ENCODE measurements at regions not wholly inside any gene's neighbourhood (a gene's known extent, or its start where the extent isn't known, plus 50 kb on each side); places are given as distances from the start of the nearest gene placed in this dataset.
A peak's percentile ranks its signal among the peaks of the same experiment; 100 is the strongest.

DNA sequence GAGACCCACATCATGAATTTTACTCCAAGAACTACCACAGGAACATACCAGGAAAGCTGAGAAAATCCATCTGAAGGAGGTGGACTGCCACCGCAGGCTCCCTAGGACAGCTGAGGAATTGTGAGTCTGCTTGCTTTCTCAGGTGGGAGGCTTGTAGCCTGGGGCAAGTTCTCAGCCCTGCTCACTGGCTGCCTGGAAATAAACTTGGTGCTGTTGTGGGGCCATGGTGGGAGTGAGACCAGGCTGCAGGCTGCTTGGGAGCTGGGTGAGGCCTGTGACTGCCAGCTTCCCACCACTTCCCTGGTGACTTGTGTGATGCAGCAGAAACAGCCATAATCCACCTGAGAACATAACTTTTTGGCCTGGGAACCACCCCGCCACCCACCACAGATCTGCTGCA lies 132.7 kb upstream of the RAG2 start:
- DNase-seq = no peak

GRCh38 chr11:36729825-36730224 lies 131.8 kb upstream of the RAG2 start:
- DNase-seq = peak; percentile 37

GRCh38 chr11:36726420-36726819 lies 128.4 kb upstream of the RAG2 start:
- no peak for DNase-seq

DNA sequence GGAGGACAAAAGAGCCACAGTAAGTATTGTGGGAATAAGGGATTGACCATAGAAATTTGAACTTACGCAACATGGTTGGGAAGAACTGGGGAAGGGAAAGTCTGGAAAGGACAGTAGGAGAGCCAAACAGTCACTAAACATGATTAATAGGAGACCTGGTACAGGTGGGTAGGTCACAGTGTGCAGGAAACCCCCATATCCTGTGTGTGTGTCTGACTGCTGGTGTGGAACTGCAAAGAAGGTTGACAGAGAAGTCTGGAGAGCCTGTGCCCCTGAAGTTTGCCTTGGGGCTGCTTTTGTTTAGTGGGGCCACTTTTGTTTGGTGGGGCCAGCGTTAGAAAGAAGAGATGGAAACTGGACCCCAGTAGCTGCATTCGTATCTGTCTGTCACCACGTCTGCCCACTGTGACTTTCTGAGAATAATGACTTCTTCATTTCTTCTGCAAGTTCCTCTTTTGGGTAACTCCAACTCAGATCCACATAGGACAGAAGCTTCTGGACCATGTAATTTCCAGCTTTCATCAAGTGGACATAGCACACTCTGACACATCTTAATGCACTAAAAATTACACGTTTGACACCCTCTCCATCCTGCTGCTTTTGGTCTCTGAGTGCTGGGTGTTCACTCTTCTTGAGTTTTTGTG lies 126.8 kb upstream of the RAG2 start:
- DNase-seq = no peak

DNA sequence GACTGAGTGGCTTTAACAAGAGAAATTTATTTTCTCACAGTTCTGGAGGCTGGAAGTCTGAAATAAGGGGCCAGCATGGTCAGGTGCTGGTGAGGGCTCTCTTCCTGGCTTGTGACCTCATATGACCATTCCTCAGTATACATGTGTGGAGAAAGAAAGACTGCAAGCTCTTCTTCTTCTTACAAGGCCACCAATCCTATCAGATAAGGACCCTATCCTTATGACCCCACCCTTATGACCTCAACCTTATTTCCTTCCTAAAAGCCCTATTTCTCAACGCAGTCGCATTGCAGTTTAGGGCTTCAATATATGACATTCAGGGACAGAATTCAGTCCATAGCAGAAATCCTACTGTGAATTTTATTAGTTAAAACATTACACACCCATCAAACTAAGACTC lies 124.4 kb upstream of the RAG2 start:
- no peak for DNase-seq

- DNase-seq = no peak
Observed at GRCh38 chr11:36719358-36720107, 121.5 kb upstream of the RAG2 start.

DNA sequence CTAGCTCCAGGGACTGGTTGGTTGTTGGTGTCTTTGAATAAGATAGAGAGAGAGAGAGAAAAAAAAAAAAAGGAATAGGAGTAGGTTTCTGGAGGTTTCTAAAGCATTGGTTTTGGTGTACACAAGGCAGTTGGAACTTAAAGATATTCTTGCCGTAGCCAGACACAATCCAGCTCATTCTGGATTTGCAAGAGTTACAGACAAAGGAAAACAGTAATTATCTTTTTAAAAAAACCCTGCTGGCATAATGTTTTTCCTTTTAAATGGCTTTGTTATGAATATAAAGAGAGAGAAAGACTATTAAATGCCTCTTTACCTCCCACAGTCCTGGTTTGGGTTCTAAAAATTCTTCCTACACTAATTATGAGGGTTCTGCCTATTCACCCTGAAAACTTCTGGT lies 120.4 kb upstream of the RAG2 start:
- DNase-seq = no peak

DNA sequence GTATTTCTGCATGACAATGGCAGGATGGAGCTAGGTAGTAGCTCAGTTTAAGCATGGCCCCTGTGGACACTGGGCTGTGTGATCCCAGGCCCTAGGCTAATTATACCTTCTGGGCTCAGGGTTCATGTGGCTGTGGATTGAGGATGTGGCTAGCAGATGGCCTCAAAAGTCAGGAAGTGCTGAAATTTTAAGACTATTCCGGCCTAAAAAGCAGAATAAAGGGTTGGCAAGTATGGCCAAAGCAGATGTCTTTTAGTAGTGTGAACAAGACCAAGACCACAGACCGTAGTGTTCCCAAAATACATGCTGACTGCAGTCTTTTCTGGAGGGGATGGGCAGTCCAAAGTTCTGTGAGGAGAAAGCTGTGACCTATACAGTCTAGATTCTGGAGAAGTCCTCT lies 115.7 kb upstream of the RAG2 start:
- no peak for DNase-seq

GRCh38 chr11:36711104-36711825 lies 113.2 kb upstream of the RAG2 start:
- peak; percentile 1 for DNase-seq

All from NCI-H82 (cell line).